Mammary epithelial cell (primary cell): ENCODE measurements at regions not wholly inside any gene's neighbourhood (a gene's known extent, or its start where the extent isn't known, plus 50 kb on each side); places are given as distances from the start of the nearest gene placed in this dataset.

ENCODE experiments used
- CTCF ChIP-seq, 2 donors: IDR thresholded peaks in 1 of 2; conservative IDR thresholded peaks in 1 of 2; 2 replicates each; pipeline ENCODE4 v1.5.1; 2011 to 2012; ENCODE audit warnings: inconsistent platforms in 2 of 2, low read length in 2 of 2, mild to moderate bottlenecking in 2 of 2, control low read depth in 1 of 2, low read depth in 1 of 2; ENCODE audit not compliant: insufficient read depth in 1 of 2; ENCODE audit errors: extremely low read depth in 1 of 2
- EZH2 ChIP-seq: IDR thresholded peaks from 2 replicates; pipeline ENCODE4 v1.6.1; 2012; ENCODE audit warnings: low read length, inconsistent platforms, borderline replicate concordance

GRCh38 chr3:83683937-83684598 is 1274.7 kb upstream of the CADM2 start:
- TF ChIP-seq CTCF (conservative IDR thresholded peaks at IDR 0.05 in 1 of 2, IDR thresholded peaks at IDR 0.05 in 1 of 2; ENCODE audit: extremely low read depth in 1 of 2, insufficient read depth in 1 of 2, low read depth in 1 of 2, low read length in 2 of 2), result no peak
- TF ChIP-seq EZH2, result no peak
